Choroid plexus epithelial cell (primary cell): ENCODE measurements at regions not wholly inside any gene's neighbourhood (a gene's known extent, or its start where the extent isn't known, plus 50 kb on each side); places are given as distances from the start of the nearest gene placed in this dataset.
A peak's percentile ranks its signal among the peaks of the same experiment; 100 is the strongest.

ENCODE experiments used
- DNase-seq: peaks from one replicate; pipeline ENCODE4 v3.0.0-alpha.2; 2010; ENCODE audit warnings: low read depth
- H3K4me3 ChIP-seq: 2 replicates; pipeline ENCODE4 v1.5.1; 2011; ENCODE audit warnings: low read depth, mild to moderate bottlenecking, control low read depth, low read length, moderate library complexity
- TF ChIP-seq, protein P1 (sequence below): conservative IDR thresholded peaks from 2 replicates; pipeline ENCODE4 v1.5.1; 2011; ENCODE audit warnings: low read depth, mild to moderate bottlenecking, control low read depth, inconsistent platforms, low read length, moderate library complexity

DNA sequence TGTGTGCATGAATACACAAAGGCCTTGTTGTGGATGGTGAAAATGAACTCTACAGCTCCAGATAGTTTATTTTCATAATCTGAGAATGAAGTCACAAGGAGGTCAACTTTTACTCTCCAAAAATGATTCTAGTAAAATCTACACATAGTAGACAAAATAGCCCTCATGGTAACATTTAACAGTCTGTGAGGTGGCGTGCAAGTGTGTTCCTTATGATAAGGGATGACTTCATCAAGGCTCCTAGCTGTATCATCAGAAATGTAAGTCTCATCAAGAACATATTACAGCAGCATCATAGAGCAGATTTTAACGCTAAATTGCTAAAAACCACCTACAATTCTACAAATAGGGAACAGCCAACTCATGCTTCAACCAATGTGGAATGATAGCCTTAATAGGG lies 72.3 kb upstream of the RIOK3 start:
- H3K4me3 ChIP-seq: no peak overlapping the region
- peak; percentile 77 for DNase-seq
- TF ChIP-seq, protein P1, sequence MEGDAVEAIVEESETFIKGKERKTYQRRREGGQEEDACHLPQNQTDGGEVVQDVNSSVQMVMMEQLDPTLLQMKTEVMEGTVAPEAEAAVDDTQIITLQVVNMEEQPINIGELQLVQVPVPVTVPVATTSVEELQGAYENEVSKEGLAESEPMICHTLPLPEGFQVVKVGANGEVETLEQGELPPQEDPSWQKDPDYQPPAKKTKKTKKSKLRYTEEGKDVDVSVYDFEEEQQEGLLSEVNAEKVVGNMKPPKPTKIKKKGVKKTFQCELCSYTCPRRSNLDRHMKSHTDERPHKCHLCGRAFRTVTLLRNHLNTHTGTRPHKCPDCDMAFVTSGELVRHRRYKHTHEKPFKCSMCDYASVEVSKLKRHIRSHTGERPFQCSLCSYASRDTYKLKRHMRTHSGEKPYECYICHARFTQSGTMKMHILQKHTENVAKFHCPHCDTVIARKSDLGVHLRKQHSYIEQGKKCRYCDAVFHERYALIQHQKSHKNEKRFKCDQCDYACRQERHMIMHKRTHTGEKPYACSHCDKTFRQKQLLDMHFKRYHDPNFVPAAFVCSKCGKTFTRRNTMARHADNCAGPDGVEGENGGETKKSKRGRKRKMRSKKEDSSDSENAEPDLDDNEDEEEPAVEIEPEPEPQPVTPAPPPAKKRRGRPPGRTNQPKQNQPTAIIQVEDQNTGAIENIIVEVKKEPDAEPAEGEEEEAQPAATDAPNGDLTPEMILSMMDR: no peak

DNA sequence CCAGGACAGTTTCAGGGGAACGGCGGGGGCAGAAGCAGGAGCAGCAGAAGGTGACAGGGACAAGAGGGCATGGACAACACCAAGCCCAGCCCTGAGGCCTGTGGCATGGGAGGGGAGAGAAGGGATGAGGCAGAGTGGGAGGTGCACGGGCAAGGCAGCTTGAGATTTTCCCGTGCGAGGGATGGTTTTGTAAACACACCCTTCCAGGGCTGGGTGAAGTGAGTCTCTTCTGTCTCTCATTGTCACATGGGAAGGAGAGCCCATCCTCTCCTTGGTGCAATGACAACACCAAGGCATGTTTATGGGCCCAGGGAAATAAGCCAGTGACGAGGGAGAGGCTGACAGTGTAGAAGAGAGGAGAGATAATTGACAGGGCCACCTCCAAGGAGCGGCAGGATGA lies 69.6 kb upstream of the RIOK3 start:
- no peak overlapping the region for H3K4me3 ChIP-seq
- TF ChIP-seq, protein P1: no peak
- no peak for DNase-seq

GRCh38 chr18:23384778-23385736 lies 68.0 kb upstream of the RIOK3 start:
- H3K4me3 ChIP-seq: no peak overlapping the region
- TF ChIP-seq, protein P1: no peak
- DNase-seq: no peak

DNA sequence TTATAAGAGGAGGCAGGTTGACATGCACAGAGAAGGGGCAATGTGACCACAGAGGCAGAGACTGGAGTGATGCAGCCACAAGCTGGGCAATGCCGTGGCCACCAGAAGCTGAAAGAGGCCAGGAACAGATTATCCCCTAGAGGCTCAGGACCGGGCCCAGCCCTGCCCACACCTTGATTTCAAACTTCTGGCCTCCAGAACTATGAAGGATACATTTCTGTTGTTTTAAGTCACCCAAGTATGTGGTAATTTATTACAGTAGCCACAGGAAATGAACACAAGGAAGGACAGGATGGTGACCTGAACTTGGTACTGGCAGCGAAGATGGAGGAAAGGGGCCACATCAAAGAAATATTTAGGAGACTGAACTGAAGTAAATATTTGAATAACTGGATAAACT lies 66.8 kb upstream of the RIOK3 start:
- no peak overlapping the region for H3K4me3 ChIP-seq
- DNase-seq: no peak
- TF ChIP-seq, protein P1: no peak

GRCh38 chr18:23387265-23387664 lies 65.8 kb upstream of the RIOK3 start:
- TF ChIP-seq, protein P1: no peak
- H3K4me3 ChIP-seq: no peak overlapping the region
- no peak for DNase-seq

DNA sequence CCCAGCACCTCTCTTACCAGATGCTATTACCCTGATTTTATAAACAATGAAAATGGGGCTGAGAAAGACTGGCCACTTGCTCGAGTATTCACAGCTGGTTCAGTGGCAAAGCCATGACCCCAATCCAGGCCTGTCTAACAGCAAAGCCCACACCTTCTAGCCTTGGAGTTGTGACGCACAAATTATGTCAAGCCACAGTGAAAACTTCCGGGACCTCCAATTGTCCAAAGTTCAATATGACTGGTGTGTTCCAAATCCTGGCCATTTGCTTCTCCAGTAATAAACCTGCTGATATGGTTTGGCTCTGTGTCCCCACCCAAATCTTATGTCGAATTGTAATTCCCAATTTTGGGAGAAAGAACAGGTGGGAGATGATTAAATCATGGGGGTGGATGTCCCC lies 64.7 kb upstream of the RIOK3 start:
- no peak overlapping the region for H3K4me3 ChIP-seq
- TF ChIP-seq, protein P1: no peak
- DNase-seq: no peak

DNA sequence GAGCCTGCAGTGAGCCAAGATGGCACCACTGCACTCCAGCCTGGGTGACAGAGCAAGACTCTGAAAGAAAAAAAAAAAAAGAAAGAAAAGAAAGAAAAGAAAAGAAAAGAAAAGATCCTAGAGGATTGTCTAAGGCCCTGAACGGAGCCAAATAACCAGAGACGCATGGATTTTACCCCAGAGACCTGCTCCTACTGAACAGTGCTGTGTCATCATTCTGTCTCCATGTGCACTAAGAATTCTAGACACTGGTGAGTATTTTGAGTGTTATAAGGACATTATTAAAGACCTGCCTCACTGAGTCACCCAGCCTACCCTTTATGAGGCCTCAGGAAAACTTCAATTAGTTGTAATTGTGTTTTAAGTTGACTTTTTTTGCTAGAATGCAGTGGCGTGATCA lies 61.9 kb upstream of the RIOK3 start:
- DNase-seq: no peak
- no peak overlapping the region for H3K4me3 ChIP-seq
- TF ChIP-seq, protein P1: no peak
